Astrocyte (in vitro differentiated cells and primary cell): ENCODE measurements at regions not wholly inside any gene's neighbourhood (a gene's known extent, or its start where the extent isn't known, plus 50 kb on each side); places are given as distances from the start of the nearest gene placed in this dataset.

Source experiments
- CTCF ChIP-seq: IDR thresholded peaks from 2 replicates; pipeline ENCODE4 v1.5.1; 2011; ENCODE audit warnings: low read depth, mild to moderate bottlenecking, inconsistent platforms, low read length, moderate library complexity; ENCODE audit not compliant: insufficient read depth
- EZH2 ChIP-seq: IDR thresholded peaks from 2 replicates; pipeline ENCODE4 v1.6.1; 2012; ENCODE audit warnings: mild to moderate bottlenecking, low read length, inconsistent platforms; ENCODE audit not compliant: insufficient read depth

GRCh38 chr2:13826314-13826853 lies 806.1 kb upstream of the LRATD1 start:
- no peak for TF ChIP-seq CTCF
- TF ChIP-seq EZH2: no peak
